Astrocyte of the cerebellum (primary cell): ENCODE measurements at regions not wholly inside any gene's neighbourhood (a gene's known extent, or its start where the extent isn't known, plus 50 kb on each side); places are given as distances from the start of the nearest gene placed in this dataset.

Experiments used
- DNase-seq: peaks from one replicate; pipeline ENCODE4 v3.0.0-alpha.2; 2011; ENCODE audit warnings: low read depth
- H3K4me3 ChIP-seq: 2 replicates; pipeline ENCODE4 v1.5.1; 2011; ENCODE audit warnings: mild to moderate bottlenecking, low read depth, low read length, moderate library complexity
- CTCF ChIP-seq: IDR thresholded peaks from 2 replicates; pipeline ENCODE4 v1.5.1; 2012; ENCODE audit warnings: low read length, low read depth, moderate library complexity, mild to moderate bottlenecking; ENCODE audit errors: missing control alignments
- in situ Hi-C: cut with HindIII; loops from 2 replicates; pipeline ENCODE4 v1.10.0; 2017; ENCODE audit warnings: low sequenced_read_pairs

- H3K4me3 ChIP-seq, result no peak overlapping the region
- in situ Hi-C loops, result no loop called here
- DNase-seq, result peak; percentile 23
- peak; percentile 82 for TF ChIP-seq CTCF
These were observed 170.1 kb upstream of the CDH13 start for GRCh38 chr16:82456683-82457082.

GRCh38 chr16:82454566-82454965 is 172.2 kb upstream of the CDH13 start:
- no peak overlapping the region for H3K4me3 ChIP-seq
- TF ChIP-seq CTCF, result no peak
- in situ Hi-C loops, result no loop called here
- DNase-seq, result no peak

- no peak overlapping the region for H3K4me3 ChIP-seq
- no peak for TF ChIP-seq CTCF
- DNase-seq, result no peak
- in situ Hi-C loops, result no loop called here
These were observed 172.6 kb upstream of the CDH13 start for GRCh38 chr16:82454152-82454551.

- H3K4me3 ChIP-seq, result no peak overlapping the region
- DNase-seq, result no peak
- TF ChIP-seq CTCF, result no peak
- in situ Hi-C loops, result no loop called here
These were observed 174.6 kb upstream of the CDH13 start for GRCh38 chr16:82452004-82452756.

GRCh38 chr16:82451449-82451848 is 175.3 kb upstream of the CDH13 start:
- in situ Hi-C loops, result no loop called here
- no peak overlapping the region for H3K4me3 ChIP-seq
- DNase-seq, result no peak
- no peak for TF ChIP-seq CTCF

DNA sequence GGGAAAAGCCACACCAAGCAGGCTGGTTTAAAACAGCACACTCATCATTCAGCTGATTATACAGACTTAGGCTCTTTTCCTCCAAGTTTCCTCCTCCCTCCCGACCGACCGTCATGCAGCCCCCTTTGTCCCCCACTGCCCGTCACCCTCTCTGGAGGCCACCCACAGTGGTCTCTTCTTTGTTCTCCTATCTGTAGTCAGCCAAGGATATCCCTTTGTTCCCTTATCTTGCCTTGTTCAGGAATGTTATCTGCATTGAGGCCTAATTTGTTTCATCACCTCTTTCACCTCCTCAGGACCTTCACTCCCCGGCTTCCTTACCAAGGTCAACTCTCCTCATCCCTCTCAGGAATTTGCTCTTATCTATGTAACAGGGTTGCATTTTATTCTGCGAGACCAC is 186.4 kb upstream of the CDH13 start:
- DNase-seq, result no peak
- no peak overlapping the region for H3K4me3 ChIP-seq
- in situ Hi-C loops, result no loop called here
- TF ChIP-seq CTCF, result no peak
